ENCODE measurements at regions not wholly inside any gene's neighbourhood (a gene's known extent, or its start where the extent isn't known, plus 50 kb on each side); places are given as distances from the start of the nearest gene placed in this dataset.

DNA sequence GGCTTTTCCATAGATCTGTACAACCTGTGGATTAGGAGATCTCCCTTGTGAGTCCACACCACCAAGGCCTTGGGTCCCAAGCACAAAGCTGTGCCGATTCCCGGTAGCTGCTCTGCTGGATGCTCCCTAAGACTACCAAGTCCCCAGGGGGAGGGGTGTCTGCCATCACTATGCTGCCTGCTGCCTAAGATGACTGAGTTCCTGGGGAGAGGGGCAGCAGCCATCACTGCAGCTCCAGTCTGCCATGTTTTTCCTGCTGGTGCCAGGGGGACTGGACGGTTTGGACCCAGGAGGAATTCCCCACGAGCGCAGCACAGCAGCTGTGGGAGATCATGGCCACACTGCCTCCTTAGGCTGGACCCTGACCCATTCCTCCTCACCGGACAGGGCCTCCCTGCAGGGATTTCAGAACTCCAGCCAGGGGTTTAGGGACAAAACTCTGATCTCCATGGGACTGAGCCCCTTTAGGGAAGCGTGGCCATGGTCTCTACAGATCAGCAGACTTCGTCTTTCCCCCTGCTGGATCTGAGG is 1049.8 kb downstream of the SORCS1 start (continued):
- TF ChIP-seq, protein P1, sequence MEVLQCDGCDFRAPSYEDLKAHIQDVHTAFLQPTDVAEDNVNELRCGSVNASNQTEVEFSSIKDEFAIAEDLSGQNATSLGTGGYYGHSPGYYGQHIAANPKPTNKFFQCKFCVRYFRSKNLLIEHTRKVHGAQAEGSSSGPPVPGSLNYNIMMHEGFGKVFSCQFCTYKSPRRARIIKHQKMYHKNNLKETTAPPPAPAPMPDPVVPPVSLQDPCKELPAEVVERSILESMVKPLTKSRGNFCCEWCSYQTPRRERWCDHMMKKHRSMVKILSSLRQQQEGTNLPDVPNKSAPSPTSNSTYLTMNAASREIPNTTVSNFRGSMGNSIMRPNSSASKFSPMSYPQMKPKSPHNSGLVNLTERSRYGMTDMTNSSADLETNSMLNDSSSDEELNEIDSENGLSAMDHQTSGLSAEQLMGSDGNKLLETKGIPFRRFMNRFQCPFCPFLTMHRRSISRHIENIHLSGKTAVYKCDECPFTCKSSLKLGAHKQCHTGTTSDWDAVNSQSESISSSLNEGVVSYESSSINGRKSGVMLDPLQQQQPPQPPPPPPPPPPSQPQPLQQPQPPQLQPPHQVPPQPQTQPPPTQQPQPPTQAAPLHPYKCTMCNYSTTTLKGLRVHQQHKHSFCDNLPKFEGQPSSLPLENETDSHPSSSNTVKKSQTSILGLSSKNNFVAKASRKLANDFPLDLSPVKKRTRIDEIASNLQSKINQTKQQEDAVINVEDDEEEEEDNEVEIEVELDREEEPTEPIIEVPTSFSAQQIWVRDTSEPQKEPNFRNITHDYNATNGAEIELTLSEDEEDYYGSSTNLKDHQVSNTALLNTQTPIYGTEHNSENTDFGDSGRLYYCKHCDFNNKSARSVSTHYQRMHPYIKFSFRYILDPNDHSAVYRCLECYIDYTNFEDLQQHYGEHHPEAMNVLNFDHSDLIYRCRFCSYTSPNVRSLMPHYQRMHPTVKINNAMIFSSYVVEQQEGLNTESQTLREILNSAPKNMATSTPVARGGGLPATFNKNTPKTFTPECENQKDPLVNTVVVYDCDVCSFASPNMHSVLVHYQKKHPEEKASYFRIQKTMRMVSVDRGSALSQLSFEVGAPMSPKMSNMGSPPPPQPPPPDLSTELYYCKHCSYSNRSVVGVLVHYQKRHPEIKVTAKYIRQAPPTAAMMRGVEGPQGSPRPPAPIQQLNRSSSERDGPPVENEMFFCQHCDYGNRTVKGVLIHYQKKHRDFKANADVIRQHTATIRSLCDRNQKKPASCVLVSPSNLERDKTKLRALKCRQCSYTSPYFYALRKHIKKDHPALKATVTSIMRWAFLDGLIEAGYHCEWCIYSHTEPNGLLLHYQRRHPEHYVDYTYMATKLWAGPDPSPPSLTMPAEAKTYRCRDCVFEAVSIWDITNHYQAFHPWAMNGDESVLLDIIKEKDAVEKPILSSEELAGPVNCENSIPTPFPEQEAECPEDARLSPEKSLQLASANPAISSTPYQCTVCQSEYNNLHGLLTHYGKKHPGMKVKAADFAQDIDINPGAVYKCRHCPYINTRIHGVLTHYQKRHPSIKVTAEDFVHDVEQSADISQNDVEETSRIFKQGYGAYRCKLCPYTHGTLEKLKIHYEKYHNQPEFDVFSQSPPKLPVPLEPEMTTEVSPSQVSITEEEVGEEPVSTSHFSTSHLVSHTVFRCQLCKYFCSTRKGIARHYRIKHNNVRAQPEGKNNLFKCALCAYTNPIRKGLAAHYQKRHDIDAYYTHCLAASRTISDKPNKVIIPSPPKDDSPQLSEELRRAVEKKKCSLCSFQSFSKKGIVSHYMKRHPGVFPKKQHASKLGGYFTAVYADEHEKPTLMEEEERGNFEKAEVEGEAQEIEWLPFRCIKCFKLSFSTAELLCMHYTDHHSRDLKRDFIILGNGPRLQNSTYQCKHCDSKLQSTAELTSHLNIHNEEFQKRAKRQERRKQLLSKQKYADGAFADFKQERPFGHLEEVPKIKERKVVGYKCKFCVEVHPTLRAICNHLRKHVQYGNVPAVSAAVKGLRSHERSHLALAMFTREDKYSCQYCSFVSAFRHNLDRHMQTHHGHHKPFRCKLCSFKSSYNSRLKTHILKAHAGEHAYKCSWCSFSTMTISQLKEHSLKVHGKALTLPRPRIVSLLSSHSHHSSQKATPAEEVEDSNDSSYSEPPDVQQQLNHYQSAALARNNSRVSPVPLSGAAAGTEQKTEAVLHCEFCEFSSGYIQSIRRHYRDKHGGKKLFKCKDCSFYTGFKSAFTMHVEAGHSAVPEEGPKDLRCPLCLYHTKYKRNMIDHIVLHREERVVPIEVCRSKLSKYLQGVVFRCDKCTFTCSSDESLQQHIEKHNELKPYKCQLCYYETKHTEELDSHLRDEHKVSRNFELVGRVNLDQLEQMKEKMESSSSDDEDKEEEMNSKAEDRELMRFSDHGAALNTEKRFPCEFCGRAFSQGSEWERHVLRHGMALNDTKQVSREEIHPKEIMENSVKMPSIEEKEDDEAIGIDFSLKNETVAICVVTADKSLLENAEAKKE (CRISPR knock-in tag; IDR thresholded peaks at IDR 0.05) = no peak
- no peak for TF ChIP-seq EZH2phosphoT487 (IDR thresholded peaks at IDR 0.05; ENCODE audit: unreplicated experiment)
- no peak for TF ChIP-seq CREB1 (CRISPR knock-in tag; IDR thresholded peaks at IDR 0.05; ENCODE audit: low read depth)

GRCh38 chr10:106111246-106111645 is 1053.3 kb downstream of the SORCS1 start:
- Mint-ChIP-seq H3K4me1 (peaks cover 8% of the 10 kb centered on the region; the same call in 2 of the 3 replicates), H3K9me3 (no peaks in the 10 kb centered on the region; the same call in 2 of the 3 replicates), H3K27ac (no peak overlapping the region), H3K27me3 (ENCODE audit: insufficient read depth, low read depth, poor library complexity) (peaks cover 2% of the 10 kb centered on the region), H3K4me3 (no peak overlapping the region), H3K36me3 (ENCODE audit: low read depth) (no peaks in the 10 kb centered on the region)
- Histone ChIP-seq H3K4me2 (no peak overlapping the region), H3F3A (replicated peaks; ENCODE audit: low read depth) (no peaks in the 10 kb centered on the region), H2AFZ (no peak overlapping the region), H4K20me1 (replicated peaks; ENCODE audit: insufficient read depth) (no peaks in the 10 kb centered on the region), H3K36me3 (ENCODE audit: insufficient read depth) (no peaks in the 10 kb centered on the region), H3K4me3 (no peak overlapping the region), H3K9me2 (ENCODE audit: insufficient read depth) (peaks cover 9% of the 10 kb centered on the region), H3K27ac (ENCODE audit: low read depth) (no peak overlapping the region), H3K27me3 (ENCODE audit: insufficient read depth) (no peaks in the 10 kb centered on the region), H3K79me2 (replicated peaks; ENCODE audit: insufficient read depth) (no peaks in the 10 kb centered on the region), H3K4me1 (ENCODE audit: insufficient read depth) (no peaks in the 10 kb centered on the region)
- DNase-seq (ENCODE audit: low spot score) = no peak
- TF ChIP-seq, protein P1 (CRISPR knock-in tag; IDR thresholded peaks at IDR 0.05) = no peak
- TF ChIP-seq STAT1 (IDR thresholded peaks at IDR 0.05; ENCODE audit: unreplicated experiment) = no peak
- ATAC-seq = no peak

Measured in GM23338 (cell line).